ENCODE measurements at regions not wholly inside any gene's neighbourhood (a gene's known extent, or its start where the extent isn't known, plus 50 kb on each side); places are given as distances from the start of the nearest gene placed in this dataset.
"Not testable (repeated sequence)": the region's sequence is repeated elsewhere in the genome, so short reads cannot be mapped to it uniquely, and the experiment has no call there.

DNA sequence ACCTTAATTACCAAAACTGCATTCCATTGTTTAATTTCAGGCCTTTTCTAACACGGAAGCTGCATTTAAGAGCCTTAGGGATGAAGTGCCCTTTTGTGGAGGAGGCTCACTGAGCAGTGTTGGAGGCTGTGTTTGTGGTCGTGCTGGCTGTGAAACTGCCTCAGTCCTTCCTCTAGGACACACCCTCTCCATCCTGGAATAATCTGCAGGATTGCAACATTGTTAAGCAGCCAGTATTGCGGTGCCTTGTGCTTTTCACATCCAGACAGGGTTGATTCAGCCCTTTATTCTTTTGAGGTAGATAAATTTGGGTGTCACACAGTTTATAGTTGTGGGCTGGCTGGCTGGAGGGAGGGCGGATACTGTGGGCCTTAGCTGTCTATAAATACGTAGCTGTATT lies 141.6 kb downstream of the CDRT15L2 start:
- 0 to 3% methylated on average over 5 of the region's 5 CpGs for WGBS, 2 experiments (ENCODE audit: low coverage in 1 of 2, low lambda C conversion rate in 2 of 2, missing lambda C conversion rate in 2 of 2)
- H3K27me3 ChIP-seq (replicated peaks; ENCODE audit: insufficient read depth), result 0 out of 2 replicates have a peak, but pooled peaks cover 5% of the 10 kb centered on the region
- H2AFZ ChIP-seq, result no peak overlapping the region
- no peaks in the 10 kb centered on the region for H4K20me1 ChIP-seq (ENCODE audit: insufficient read depth)
- H3K9ac ChIP-seq, result no peak overlapping the region
- no peaks in the 10 kb centered on the region for H3F3A ChIP-seq (ENCODE audit: insufficient read depth)
- no peak overlapping the region for H3K4me2 ChIP-seq (ENCODE audit: unreplicated experiment)
- H3K27ac ChIP-seq, result no peak overlapping the region
- no peaks in the 10 kb centered on the region for H3K9me3 ChIP-seq (ENCODE audit: low read depth)
- TF ChIP-seq EZH2 (IDR thresholded peaks at IDR 0.05; ENCODE audit: insufficient read depth, poor library complexity, severe bottlenecking), result no peak
- TF ChIP-seq EZH2phosphoT487 (IDR thresholded peaks at IDR 0.05; ENCODE audit: insufficient read depth, low read depth), result no peak
- no peaks in the 10 kb centered on the region for H3K4me1 ChIP-seq (ENCODE audit: insufficient read depth)
- in situ Hi-C loops (cut with MboI), result no loop called here
- H3K9me2 ChIP-seq (ENCODE audit: insufficient read depth), result no peaks in the 10 kb centered on the region
- no peaks in the 10 kb centered on the region for H3K79me2 ChIP-seq (ENCODE audit: insufficient read depth)
- no peak overlapping the region for H3K4me3 ChIP-seq
- H3K36me3 ChIP-seq (ENCODE audit: low read depth), result no peaks in the 10 kb centered on the region
- peak; percentile 24 for DNase-seq

DNA sequence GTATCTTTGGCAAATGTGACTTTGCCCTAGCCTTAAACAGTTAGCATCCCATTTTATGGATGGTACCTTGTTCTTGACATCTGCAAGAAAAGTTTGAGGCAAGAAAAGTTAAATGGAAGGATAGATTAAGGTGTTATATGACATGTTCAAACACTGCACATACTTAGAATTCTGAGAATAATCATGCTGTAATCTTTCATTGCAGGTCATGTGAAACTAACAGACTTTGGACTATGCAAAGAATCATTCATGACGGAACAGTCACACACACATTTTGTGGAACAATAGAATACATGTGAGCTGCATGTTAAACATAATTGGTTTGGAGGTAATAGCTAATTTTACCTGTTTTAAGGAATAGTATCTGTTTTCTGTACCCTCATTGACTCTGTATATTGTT lies 144.9 kb downstream of the CDRT15L2 start:
- H3F3A ChIP-seq (ENCODE audit: insufficient read depth); H3K4me1 ChIP-seq (ENCODE audit: insufficient read depth); H3K4me2 ChIP-seq (ENCODE audit: unreplicated experiment); H3K27me3 ChIP-seq (replicated peaks; ENCODE audit: insufficient read depth); H3K9me2 ChIP-seq (ENCODE audit: insufficient read depth); H2AFZ ChIP-seq; H3K27ac ChIP-seq; in situ Hi-C loops (cut with MboI); DNase-seq; H3K9ac ChIP-seq; H4K20me1 ChIP-seq (ENCODE audit: insufficient read depth); H3K4me3 ChIP-seq; H3K79me2 ChIP-seq (ENCODE audit: insufficient read depth); H3K36me3 ChIP-seq (ENCODE audit: low read depth); H3K9me3 ChIP-seq (ENCODE audit: low read depth): not testable (repeated sequence)
- WGBS, 2 experiments (ENCODE audit: low coverage in 1 of 2, low lambda C conversion rate in 2 of 2, missing lambda C conversion rate in 2 of 2), result 62 to 68% methylated on average over 1 of the region's 1 CpG

DNA sequence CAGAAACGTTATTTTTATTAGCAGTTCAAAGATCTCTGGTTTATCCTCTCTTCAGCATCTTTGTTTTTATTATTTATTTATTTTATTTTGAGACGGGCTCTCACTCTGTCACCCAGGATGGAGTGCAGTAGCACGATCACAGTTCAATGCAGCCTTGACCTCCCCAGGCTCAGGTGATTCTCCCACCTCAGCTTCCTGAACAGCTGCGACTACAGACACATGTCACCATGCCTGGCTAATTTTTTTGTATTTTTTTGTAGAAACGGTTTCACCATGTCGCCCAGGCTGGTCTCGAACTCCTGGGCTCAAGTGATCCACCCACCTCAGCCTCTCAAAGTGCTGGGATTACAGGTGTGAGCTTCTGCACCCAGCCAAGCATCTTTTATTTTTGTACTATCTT lies 147.7 kb downstream of the CDRT15L2 start:
- H3K9me2 ChIP-seq (ENCODE audit: insufficient read depth); DNase-seq; H3K9me3 ChIP-seq (ENCODE audit: low read depth); H3K27ac ChIP-seq; H3K4me2 ChIP-seq (ENCODE audit: unreplicated experiment); H3K36me3 ChIP-seq (ENCODE audit: low read depth); H3K4me1 ChIP-seq (ENCODE audit: insufficient read depth); H3F3A ChIP-seq (ENCODE audit: insufficient read depth); H4K20me1 ChIP-seq (ENCODE audit: insufficient read depth); H3K27me3 ChIP-seq (replicated peaks; ENCODE audit: insufficient read depth); H3K9ac ChIP-seq; H3K4me3 ChIP-seq; H2AFZ ChIP-seq; in situ Hi-C loops (cut with MboI); H3K79me2 ChIP-seq (ENCODE audit: insufficient read depth): not testable (repeated sequence)
- 44 to 52% methylated on average over 7 of the region's 7 CpGs for WGBS, 2 experiments (ENCODE audit: low coverage in 1 of 2, low lambda C conversion rate in 2 of 2, missing lambda C conversion rate in 2 of 2)

DNA sequence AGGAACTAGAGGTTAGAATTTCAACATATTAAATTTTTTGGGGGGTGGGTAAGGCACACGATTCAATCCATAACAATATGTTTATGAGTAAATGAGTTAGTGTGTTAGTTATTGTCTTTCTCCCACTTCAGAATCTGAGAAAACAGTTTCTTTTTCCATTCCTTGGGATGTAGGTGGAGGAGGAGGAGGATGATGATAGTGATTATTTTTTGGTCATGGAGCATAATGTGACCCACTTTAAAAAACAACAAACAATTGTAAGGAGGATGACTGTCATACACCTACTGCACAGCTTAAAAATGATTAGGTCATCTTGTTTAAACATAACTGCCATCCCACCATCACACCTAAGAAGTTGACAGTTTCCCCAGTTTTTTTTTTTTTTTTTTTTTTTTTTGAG lies 148.7 kb downstream of the CDRT15L2 start:
- no peaks in the 10 kb centered on the region for H3K79me2 ChIP-seq (ENCODE audit: insufficient read depth)
- no peaks in the 10 kb centered on the region for H3K9me2 ChIP-seq (ENCODE audit: insufficient read depth)
- H3K27me3 ChIP-seq (replicated peaks; ENCODE audit: insufficient read depth), result 0 out of 2 replicates have a peak, but pooled peaks cover 5% of the 10 kb centered on the region
- no peak overlapping the region for H3K27ac ChIP-seq
- H3K9ac ChIP-seq, result no peak overlapping the region
- no peak overlapping the region for H3K4me2 ChIP-seq (ENCODE audit: unreplicated experiment)
- 43 to 49% methylated on average over 1 of the region's 1 CpG for WGBS, 2 experiments (ENCODE audit: low coverage in 1 of 2, low lambda C conversion rate in 2 of 2, missing lambda C conversion rate in 2 of 2)
- no peak overlapping the region for H3K4me3 ChIP-seq
- H4K20me1 ChIP-seq (ENCODE audit: insufficient read depth), result no peaks in the 10 kb centered on the region
- no peaks in the 10 kb centered on the region for H3K4me1 ChIP-seq (ENCODE audit: insufficient read depth)
- H3K36me3 ChIP-seq (ENCODE audit: low read depth), result no peaks in the 10 kb centered on the region
- TF ChIP-seq EZH2phosphoT487 (IDR thresholded peaks at IDR 0.05; ENCODE audit: insufficient read depth, low read depth) (no peak), EZH2 (IDR thresholded peaks at IDR 0.05; ENCODE audit: insufficient read depth, poor library complexity, severe bottlenecking) (no peak)
- no peaks in the 10 kb centered on the region for H3F3A ChIP-seq (ENCODE audit: insufficient read depth)
- no peaks in the 10 kb centered on the region for H3K9me3 ChIP-seq (ENCODE audit: low read depth)
- no peak overlapping the region for H2AFZ ChIP-seq
- in situ Hi-C loops (cut with MboI), result no loop called here
- no peak for DNase-seq

DNA sequence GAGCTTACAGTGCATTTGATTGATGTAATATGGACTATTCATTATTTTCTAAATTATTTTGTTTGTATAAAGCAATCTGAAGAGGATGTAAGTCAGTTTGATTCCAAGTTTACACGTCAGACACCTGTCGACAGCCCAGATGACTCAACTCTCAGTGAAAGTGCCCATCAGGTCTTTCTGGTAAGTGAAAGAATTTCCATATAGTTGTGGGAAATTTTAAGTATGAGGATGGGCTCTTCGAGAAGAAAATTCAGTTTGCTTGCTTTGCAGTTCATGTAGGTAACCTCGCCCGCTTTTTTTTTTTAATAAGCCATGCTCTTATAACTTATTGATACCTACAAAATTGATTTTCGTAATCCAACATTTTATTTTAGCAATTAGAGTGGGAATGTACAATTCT lies 151.6 kb downstream of the CDRT15L2 start:
- DNase-seq; H3K36me3 ChIP-seq (ENCODE audit: low read depth); H3K79me2 ChIP-seq (ENCODE audit: insufficient read depth); H4K20me1 ChIP-seq (ENCODE audit: insufficient read depth); H3K4me1 ChIP-seq (ENCODE audit: insufficient read depth); H3K9ac ChIP-seq; H3K27me3 ChIP-seq (replicated peaks; ENCODE audit: insufficient read depth); H3K9me2 ChIP-seq (ENCODE audit: insufficient read depth); H3K9me3 ChIP-seq (ENCODE audit: low read depth); in situ Hi-C loops (cut with MboI); H3K27ac ChIP-seq; H3K4me2 ChIP-seq (ENCODE audit: unreplicated experiment); H2AFZ ChIP-seq; H3K4me3 ChIP-seq; H3F3A ChIP-seq (ENCODE audit: insufficient read depth): not testable (repeated sequence)
- 57 to 61% methylated on average over 6 of the region's 6 CpGs for WGBS, 2 experiments (ENCODE audit: low coverage in 1 of 2, low lambda C conversion rate in 2 of 2, missing lambda C conversion rate in 2 of 2)

All from GM23248 (cell line).